ENCODE measurements at regions not wholly inside any gene's neighbourhood (a gene's known extent, or its start where the extent isn't known, plus 50 kb on each side); places are given as distances from the start of the nearest gene placed in this dataset.
"Not testable (repeated sequence)": the region's sequence is repeated elsewhere in the genome, so short reads cannot be mapped to it uniquely, and the experiment has no call there.

GRCh38 chr5:77869116-77869798, 93.1 kb upstream of the TBCA start:
- peaks cover 0 to 11% of the 10 kb centered on the region in 2 donors for H3K27me3 Mint-ChIP-seq
- H3K9me3 Mint-ChIP-seq: peaks cover 0 to 2% of the 10 kb centered on the region in 2 donors

GRCh38 chr5:77867914-77868313, 91.8 kb upstream of the TBCA start:
- DNase-seq (no peak), ATAC-seq (replicated peaks) (no peak)
- Mint-ChIP-seq H3K27me3 (peaks cover 0 to 7% of the 10 kb centered on the region in 2 donors), H3K36me3 (no peaks in the 10 kb centered on the region), H3K4me3 (no peak overlapping the region), H3K4me1 (no peaks in the 10 kb centered on the region), H3K27ac (peak overlapping the region; percentile 1), H3K9me3 (no peaks in the 10 kb centered on the region)

More at GRCh38 chr5:77869116-77869798, 93.1 kb upstream of the TBCA start:
- Mint-ChIP-seq H3K36me3 (no peaks in the 10 kb centered on the region), H3K4me3 (no peak overlapping the region), H3K27ac (no peak overlapping the region), H3K4me1 (no peaks in the 10 kb centered on the region)
- ATAC-seq (replicated peaks) (no peak), DNase-seq (no peak)

GRCh38 chr5:77867194-77867691, 91.1 kb upstream of the TBCA start:
- Mint-ChIP-seq H3K9me3 (no peaks in the 10 kb centered on the region), H3K27ac (no peak overlapping the region), H3K4me1 (no peaks in the 10 kb centered on the region), H3K27me3 (peaks cover under 1 to 9% of the 10 kb centered on the region in 2 donors), H3K4me3 (no peak overlapping the region), H3K36me3 (no peaks in the 10 kb centered on the region)
- ATAC-seq (replicated peaks) (peak in 1 of 2 donors; percentile 38), DNase-seq (no peak)

DNA sequence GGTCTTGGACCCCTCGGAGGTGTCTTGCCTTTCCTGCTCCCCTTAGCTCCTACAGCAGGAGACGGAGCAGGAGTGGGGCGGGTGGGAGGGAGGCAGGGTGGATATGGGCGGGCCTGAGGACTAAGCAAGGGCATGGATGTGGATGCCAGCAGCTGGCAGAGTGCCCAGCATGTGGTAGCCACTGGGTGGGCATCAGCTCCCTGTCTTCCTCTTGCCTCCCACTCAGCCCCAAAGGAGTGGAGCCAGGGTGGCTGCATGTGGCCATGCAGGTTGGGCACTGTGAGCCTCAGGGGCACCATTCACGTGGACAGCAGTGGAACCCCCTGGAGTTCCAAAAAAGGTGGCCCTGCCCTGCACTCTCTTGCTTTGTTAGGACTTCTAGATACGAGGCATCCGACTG, 90.1 kb upstream of the TBCA start:
- no peaks in the 10 kb centered on the region for H3K36me3 Mint-ChIP-seq
- H3K4me3 Mint-ChIP-seq: no peak overlapping the region
- H3K27ac Mint-ChIP-seq: no peak overlapping the region
- no peaks in the 10 kb centered on the region for H3K4me1 Mint-ChIP-seq
- peaks cover 4 to 13% of the 10 kb centered on the region in 2 donors for H3K27me3 Mint-ChIP-seq
- no peaks in the 10 kb centered on the region for H3K9me3 Mint-ChIP-seq
- no peak for DNase-seq
- ATAC-seq (replicated peaks): no peak

DNA sequence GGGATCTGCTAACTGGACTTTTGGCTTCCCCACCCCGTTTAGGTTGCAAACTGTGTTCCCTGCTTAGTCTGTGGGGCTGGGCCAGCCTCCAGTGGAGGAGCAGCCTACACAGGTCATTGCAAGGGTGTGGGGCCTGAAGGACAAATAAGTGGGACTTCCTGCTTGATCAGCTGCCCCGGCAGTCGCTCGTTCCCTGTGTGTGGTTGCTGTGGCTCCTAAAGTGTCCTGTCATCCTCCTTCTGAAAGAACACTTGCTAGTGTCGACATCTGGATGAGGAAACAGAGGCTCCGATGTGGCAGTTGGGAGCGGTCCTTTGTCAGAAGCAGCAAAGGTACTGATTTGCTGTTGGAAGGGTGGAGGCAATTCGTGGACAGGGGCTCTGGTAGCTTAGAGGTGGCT, 88.9 kb upstream of the TBCA start:
- DNase-seq (no peak), ATAC-seq (replicated peaks) (no peak)
- Mint-ChIP-seq H3K4me1 (no peaks in the 10 kb centered on the region), H3K9me3 (no peaks in the 10 kb centered on the region), H3K4me3 (no peak overlapping the region), H3K36me3 (no peaks in the 10 kb centered on the region), H3K27ac (no peak overlapping the region), H3K27me3 (peaks cover 4 to 13% of the 10 kb centered on the region in 2 donors)

GRCh38 chr5:77863181-77863580, 87.0 kb upstream of the TBCA start:
- Mint-ChIP-seq H3K4me1 (no peaks in the 10 kb centered on the region), H3K4me3 (no peak overlapping the region), H3K27me3 (peaks cover 5 to 13% of the 10 kb centered on the region in 2 donors), H3K9me3 (no peaks in the 10 kb centered on the region), H3K36me3 (no peaks in the 10 kb centered on the region), H3K27ac (no peak overlapping the region)
- no peak for ATAC-seq (replicated peaks)
- no peak for DNase-seq

DNA sequence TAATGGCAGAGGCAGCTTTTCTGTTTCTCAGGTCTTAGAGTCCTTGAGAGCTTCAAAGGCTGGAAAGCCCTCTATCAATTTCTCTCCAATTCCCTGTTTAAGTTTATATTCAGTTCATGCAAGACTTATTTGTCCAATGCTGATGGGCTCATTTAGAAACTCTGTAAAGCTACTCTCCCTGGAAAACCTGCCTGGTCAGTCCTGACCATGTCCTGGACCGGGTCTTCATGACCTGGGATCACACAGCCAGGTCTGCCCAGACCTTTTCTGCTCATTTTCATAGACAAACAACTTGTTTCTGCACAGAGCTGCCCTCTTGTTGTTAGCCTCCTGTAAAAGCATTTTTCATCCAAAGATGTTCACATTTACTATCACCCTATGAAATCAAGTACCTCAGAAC, 85.4 kb upstream of the TBCA start:
- Mint-ChIP-seq H3K27me3 (peaks cover 13 to 18% of the 10 kb centered on the region in 2 donors), H3K36me3 (no peaks in the 10 kb centered on the region), H3K4me1 (no peaks in the 10 kb centered on the region), H3K27ac (no peak overlapping the region), H3K9me3 (no peaks in the 10 kb centered on the region), H3K4me3 (no peak overlapping the region)
- ATAC-seq (replicated peaks) (no peak), DNase-seq (no peak)

DNA sequence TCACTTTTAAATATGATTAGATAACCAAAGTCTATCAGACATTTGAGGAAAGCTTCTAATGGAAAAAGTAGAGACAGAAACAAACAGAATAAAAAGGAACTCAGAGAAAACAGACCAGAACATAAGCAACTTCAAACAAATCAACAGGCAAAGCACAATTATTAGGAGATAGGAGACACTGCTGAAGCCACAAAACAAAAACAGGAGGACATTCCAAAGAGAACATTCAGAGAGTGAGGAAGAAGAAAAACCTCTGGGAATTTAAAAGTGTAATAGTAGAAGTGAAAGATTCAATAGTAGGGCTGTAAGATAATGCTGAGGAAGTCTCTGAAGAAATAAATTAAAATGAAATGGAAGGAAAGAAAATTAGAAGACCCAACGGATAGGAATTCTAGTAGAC, 83.2 kb upstream of the TBCA start:
- DNase-seq (no peak), ATAC-seq (replicated peaks) (no peak)
- Mint-ChIP-seq H3K36me3 (no peaks in the 10 kb centered on the region), H3K9me3 (no peaks in the 10 kb centered on the region), H3K4me1 (no peaks in the 10 kb centered on the region), H3K27ac (no peak overlapping the region), H3K4me3 (no peak overlapping the region), H3K27me3 (peaks cover 13 to 17% of the 10 kb centered on the region in 2 donors)

GRCh38 chr5:77858678-77859077, 82.5 kb upstream of the TBCA start:
- not testable (repeated sequence) for H3K36me3 Mint-ChIP-seq; H3K4me1 Mint-ChIP-seq; H3K4me3 Mint-ChIP-seq; DNase-seq; H3K9me3 Mint-ChIP-seq; ATAC-seq (replicated peaks); H3K27ac Mint-ChIP-seq
- peaks cover 13 to 17% of the 10 kb centered on the region in 2 donors for H3K27me3 Mint-ChIP-seq

GRCh38 chr5:77855369-77855768, 79.2 kb upstream of the TBCA start:
- Mint-ChIP-seq H3K27ac (no peak overlapping the region), H3K36me3 (peaks cover 0 to 4% of the 10 kb centered on the region in 2 donors), H3K9me3 (no peaks in the 10 kb centered on the region), H3K4me3 (no peak overlapping the region), H3K27me3 (peaks cover 12 to 13% of the 10 kb centered on the region in 2 donors), H3K4me1 (peaks cover 11 to 24% of the 10 kb centered on the region in 2 donors)
- DNase-seq (no peak), ATAC-seq (replicated peaks) (no peak)

GRCh38 chr5:77853353-77853907, 77.3 kb upstream of the TBCA start:
- Mint-ChIP-seq H3K4me1 (peaks cover 11 to 24% of the 10 kb centered on the region in 2 donors), H3K9me3 (no peaks in the 10 kb centered on the region), H3K27me3 (peaks cover 12 to 13% of the 10 kb centered on the region in 2 donors), H3K27ac (no peak overlapping the region), H3K4me3 (no peak overlapping the region), H3K36me3 (peaks cover 0 to 4% of the 10 kb centered on the region in 2 donors)
- DNase-seq: no peak
- no peak for ATAC-seq (replicated peaks)

DNA sequence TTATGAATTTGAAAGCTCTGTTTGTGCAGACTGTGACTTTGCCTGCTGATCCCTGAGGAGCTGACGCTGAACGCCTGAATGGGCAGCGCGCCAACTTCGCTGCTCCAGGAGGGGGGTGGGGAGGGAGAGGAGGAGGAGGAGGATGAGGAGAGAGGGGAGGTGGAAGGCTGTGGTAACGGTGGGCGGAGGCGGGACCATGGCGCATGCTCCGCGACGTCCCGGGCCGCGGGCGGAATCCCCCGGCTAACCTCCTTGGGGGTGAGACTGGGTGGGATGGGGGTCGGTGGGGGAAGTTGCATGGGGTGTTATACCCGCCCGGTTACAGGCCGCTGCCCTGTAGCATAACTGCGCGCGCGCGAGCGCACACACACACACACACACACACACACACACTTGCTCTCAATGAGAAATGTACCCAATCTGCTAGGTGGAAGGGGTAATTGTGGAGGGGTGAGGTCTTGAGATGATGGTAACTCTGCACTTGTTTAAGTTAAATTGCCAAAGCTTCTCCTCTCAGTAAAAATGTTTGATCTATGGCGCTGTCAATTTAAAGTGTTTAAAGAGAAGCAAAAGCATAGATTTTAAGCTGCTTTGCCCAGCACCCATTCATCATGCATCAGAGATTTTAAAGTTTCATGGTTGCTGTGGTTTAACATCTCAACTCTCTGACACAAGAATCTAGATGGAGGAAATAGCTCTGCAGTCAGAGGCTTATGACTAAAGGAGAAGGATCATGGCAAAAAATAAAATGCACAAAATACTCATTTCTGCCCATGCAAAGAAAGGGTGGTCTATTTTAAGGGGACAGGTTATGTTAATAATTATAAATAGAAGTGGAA, 76.6 kb upstream of the TBCA start:
- H3K27ac Mint-ChIP-seq: peak overlapping the region; percentile 90
- H3K36me3 Mint-ChIP-seq: peaks cover 0 to 4% of the 10 kb centered on the region in 2 donors
- H3K27me3 Mint-ChIP-seq: peaks cover 8% of the 10 kb centered on the region in 2 donors
- DNase-seq (peak; percentile 40), ATAC-seq (replicated peaks) (peak; percentile 83 to 86)
- no peaks in the 10 kb centered on the region for H3K9me3 Mint-ChIP-seq
- H3K4me3 Mint-ChIP-seq: peak overlapping the region; percentile 81 to 82
- H3K4me1 Mint-ChIP-seq: peaks cover 11 to 24% of the 10 kb centered on the region in 2 donors

DNA sequence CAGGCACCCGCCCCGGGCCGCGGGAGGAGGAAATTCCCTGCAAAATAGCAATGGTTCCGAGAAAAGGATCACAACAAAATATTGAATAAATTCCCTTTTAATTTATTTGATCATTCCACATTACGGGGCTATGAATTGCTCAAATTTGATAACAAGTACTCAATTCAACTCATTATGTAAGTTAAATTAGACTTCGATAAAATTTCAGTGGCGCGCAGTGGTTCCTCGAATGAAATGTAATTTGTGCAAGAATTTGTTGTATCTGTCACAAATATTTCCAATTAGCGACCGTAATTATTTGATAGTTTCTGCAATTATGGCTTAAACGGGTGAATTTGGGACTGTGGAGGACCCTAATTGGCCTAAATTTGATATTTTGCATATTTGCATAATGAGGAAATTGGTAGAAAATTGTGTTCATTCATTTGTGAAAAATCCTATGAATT, 76.0 kb upstream of the TBCA start:
- Mint-ChIP-seq H3K27ac (peak overlapping the region; percentile 90), H3K9me3 (no peaks in the 10 kb centered on the region), H3K4me1 (peaks cover 11 to 24% of the 10 kb centered on the region in 2 donors), H3K4me3 (peak overlapping the region; percentile 81 to 82), H3K27me3 (peaks cover 6% of the 10 kb centered on the region in 2 donors), H3K36me3 (peaks cover 0 to 4% of the 10 kb centered on the region in 2 donors)
- ATAC-seq (replicated peaks) (peak in 1 of 2 donors; percentile 4), DNase-seq (no peak)

All from stimulated activated naive B cell treated with anti-CD40 and anti-IgM and Interleukin-4, amounts not matched to agents 10 μg/mL and 1 μg/mL and 100 μg/mL, for 72 hours (primary cell).